Heart right ventricle (tissue), 16 donors: ENCODE measurements at regions not wholly inside any gene's neighbourhood (a gene's known extent, or its start where the extent isn't known, plus 50 kb on each side); places are given as distances from the start of the nearest gene placed in this dataset.

Experiments
- ATAC-seq, 8 donors: fragments of 200-7000 bp; cut with Tn5 transposase; one replicate each; pipeline ENCODE4 v1.9.1; 2020; ENCODE audit warnings: mild to moderate bottlenecking in 8 of 8, moderate library complexity in 8 of 8, moderate number of reproducible peaks in 1 of 8
- DNase-seq, 2 donors: peaks; one replicate each; pipeline ENCODE4 v3.0.0-alpha.2; 2020
- H3K27ac ChIP-seq, 10 donors: fragments of 200-600 bp; sonication (generic) in 2 of 10; one replicate each; pipeline versions ENCODE4 v1.5.0 to v1.8.0; 2020 to 2022; ENCODE audit warnings: mild to moderate bottlenecking in 3 of 10
- H3K27me3 ChIP-seq, 7 donors: fragments of 200-600 bp; one replicate each; pipeline ENCODE4 v1.8.0; 2021 to 2022; ENCODE audit warnings: mild to moderate bottlenecking in 2 of 7
- H3K36me3 ChIP-seq, 9 donors: fragments of 200-600 bp; sonication (generic) in 1 of 9; one replicate each; pipeline versions ENCODE4 v1.5.0 to v1.8.0; 2020 to 2022; ENCODE audit warnings: mild to moderate bottlenecking in 2 of 9
- H3K4me1 ChIP-seq, 9 donors: fragments of 200-600 bp; sonication (generic) in 1 of 9; one replicate each; pipeline versions ENCODE4 v1.5.0 to v1.8.0; 2020 to 2022; ENCODE audit warnings: mild to moderate bottlenecking in 4 of 9
- H3K4me3 ChIP-seq, 10 donors: fragments of 200-600 bp; sonication (generic) in 2 of 10; one replicate each; pipeline versions ENCODE4 v1.5.0 to v1.8.0; 2020 to 2022; ENCODE audit warnings: mild to moderate bottlenecking in 7 of 10, moderate library complexity in 2 of 10
- H3K9me3 ChIP-seq, 11 donors: fragments of 200-600 bp in 10 of 11; sonication (generic) in 2 of 11; one replicate each; pipeline versions ENCODE4 v1.5.0 to v1.8.0; 2013 to 2022; ENCODE audit warnings: mild to moderate bottlenecking in 2 of 11, control low read depth in 1 of 11, moderate library complexity in 1 of 11
- CTCF ChIP-seq, 9 donors: fragments of 200-600 bp; sonication (generic) in 2 of 9; IDR thresholded peaks; one replicate each; pipeline versions ENCODE4 v1.5.0 to v1.8.0; 2021 to 2022; ENCODE audit warnings: antibody characterized with exemption in 9 of 9, mild to moderate bottlenecking in 5 of 9, moderate library complexity in 1 of 9
- WGBS, 2 donors: extraction: QIAGEN DNeasy Blood & Tissue Kit; methylation state at CpG; one replicate each; pipeline ENCODE4 v1.1.7; 2013; ENCODE audit warnings: inconsistent platforms in 1 of 2; 5-methylcytosine and 5-hydroxymethylcytosine counted together
- intact Hi-C, 10 donors: fragments of 100-400 bp; cut with DNase I; formaldehyde crosslinking; loops; one replicate each; pipeline versions ENCODE4 v1.11.1 to v1.14.2; 2022
- donor health status: Arrhythmogenic right ventricular cardiomyopathy.
- donor health status: ischemic (EF 13 %, LVEDD 7.1; RV severe dilation, severe dysfunction).
- donor health status: healthy with polysubstance abuse.
- donor health status: DM: no; HTN: yes; CAD: no.
- donor health status: DM: no; HTN: no; CAD: no.
- donor health status: ischemic (EF 25% LVEDD 6.9; RV normal size, moderate dysfunction).
- donor health status: ischemic (EF 25% LVEDD 5.7; RV mildly dilated, moderate dysfunction).
- donor health status: healthy.
- donor health status: DM: yes; HTN: yes; CAD: no.
- donor health status: Ischemic cardiomyopathy.
- donor health status: ischemic (EF 35%, LVEDD 5.7; RV mildly dilated, moderate dysfunction).
- donor health status: nonischemic (EF 11% LVEDD 7.7; RV severe dilation, severe dysfunction).
- donor health status: DM: yes; HTN: yes; CAD: no.
- donor health status: PGD.
- donor health status: ischemic (EF 29% LVEDD 5.4; RV normal size, mild dysfunction).
- donor health status: nonischemic (EF 23%, LVEDD 6.1; RV moderate dilation, normal function).

GRCh38 chr4:18882468-18882867 lies 860.9 kb upstream of the LCORL start:
- no peak for DNase-seq
- H3K9me3 ChIP-seq = peaks cover 0 to 6% (median 0%) of the 10 kb centered on the region in 11 donors
- H3K27me3 ChIP-seq = no peaks in the 10 kb centered on the region
- H3K27ac ChIP-seq = peak overlapping the region in 1 of 10 donors; percentile 5
- no peak for TF ChIP-seq CTCF (IDR thresholded peaks at IDR 0.05)
- H3K4me3 ChIP-seq = no peak overlapping the region
- intact Hi-C loops = no loop called here
- ATAC-seq = peak in 4 of 8 donors; percentile 49 to 76 (median 50)
- whole genome bisulfite sequencing, 2 donors = 35 to 43% methylated on average over 3 of the region's 3 CpGs
- peaks cover 0 to 12% (median 0%) of the 10 kb centered on the region in 9 donors for H3K4me1 ChIP-seq
- H3K36me3 ChIP-seq = no peaks in the 10 kb centered on the region

DNA sequence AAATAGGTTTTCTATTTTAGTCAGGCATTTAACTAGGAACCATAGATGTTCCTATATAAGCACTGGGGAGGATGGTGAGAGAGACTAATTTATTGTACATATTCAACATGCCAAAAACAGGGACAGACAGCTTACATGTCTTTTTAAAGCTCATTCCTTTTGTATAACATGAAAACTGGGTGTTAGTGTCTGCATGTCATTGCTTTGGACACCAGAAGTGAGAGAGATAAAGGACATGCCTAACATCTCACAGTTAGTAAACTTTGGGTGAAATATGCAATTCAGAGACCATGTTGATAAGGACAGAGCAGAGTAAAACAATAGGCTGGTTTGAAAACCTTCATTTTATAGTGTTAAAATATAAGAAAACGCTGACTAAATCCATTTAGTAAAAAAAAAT lies 860.0 kb upstream of the LCORL start:
- H3K4me1 ChIP-seq = peaks cover 0 to 12% (median 0%) of the 10 kb centered on the region in 9 donors
- H3K27ac ChIP-seq = no peak overlapping the region
- H3K4me3 ChIP-seq = no peak overlapping the region
- no peaks in the 10 kb centered on the region for H3K36me3 ChIP-seq
- no peak for TF ChIP-seq CTCF (IDR thresholded peaks at IDR 0.05)
- intact Hi-C loops = no loop called here
- WGBS, 2 donors = 73 to 76% methylated on average over 1 of the region's 1 CpG
- H3K27me3 ChIP-seq = no peaks in the 10 kb centered on the region
- no peak for ATAC-seq
- no peak for DNase-seq
- H3K9me3 ChIP-seq = peaks cover 0 to 6% (median 0%) of the 10 kb centered on the region in 11 donors

DNA sequence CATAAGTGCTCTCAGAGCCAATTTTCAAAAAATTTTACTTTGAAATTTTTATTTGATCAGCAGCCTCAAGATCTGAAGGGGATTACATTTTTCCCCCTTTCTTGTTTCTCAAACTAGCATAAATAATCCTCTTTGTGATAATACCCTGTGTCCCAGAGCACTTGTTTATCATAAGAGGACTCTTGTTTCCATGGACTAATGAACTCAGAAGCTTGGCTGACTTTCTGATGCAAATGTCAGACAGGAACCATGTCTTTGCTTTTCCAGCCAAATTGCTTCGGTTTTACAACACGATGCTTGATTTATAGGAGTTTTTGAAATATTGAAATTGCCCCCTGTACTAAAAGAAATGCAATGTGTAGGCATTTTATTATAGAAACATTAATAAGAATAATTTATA lies 859.3 kb upstream of the LCORL start:
- peaks cover 0 to 6% (median 0%) of the 10 kb centered on the region in 11 donors for H3K9me3 ChIP-seq
- 21 to 28% methylated on average over 2 of the region's 2 CpGs for WGBS, 2 donors
- H3K27ac ChIP-seq = no peak overlapping the region
- H3K4me1 ChIP-seq = peaks cover 0 to 12% (median 0%) of the 10 kb centered on the region in 9 donors
- no peak for DNase-seq
- H3K36me3 ChIP-seq = no peaks in the 10 kb centered on the region
- no peak overlapping the region for H3K4me3 ChIP-seq
- intact Hi-C loops = no loop called here
- no peak for TF ChIP-seq CTCF (IDR thresholded peaks at IDR 0.05)
- H3K27me3 ChIP-seq = no peaks in the 10 kb centered on the region
- peak in 3 of 8 donors; percentile 65 to 85 (median 67) for ATAC-seq

- no peaks in the 10 kb centered on the region for H3K36me3 ChIP-seq
- TF ChIP-seq CTCF (IDR thresholded peaks at IDR 0.05) = no peak
- intact Hi-C loops = no loop called here
- DNase-seq = no peak
- H3K9me3 ChIP-seq = peaks cover 0 to 20% (median 0%) of the 10 kb centered on the region in 11 donors
- no peak for ATAC-seq
- H3K4me3 ChIP-seq = no peak overlapping the region
- no peaks in the 10 kb centered on the region for H3K27me3 ChIP-seq
- no peak overlapping the region for H3K27ac ChIP-seq
- WGBS, 2 donors = 31 to 41% methylated on average over 1 of the region's 1 CpG
- peaks cover 0 to 12% (median 0%) of the 10 kb centered on the region in 9 donors for H3K4me1 ChIP-seq
These were observed 857.0 kb upstream of the LCORL start for GRCh38 chr4:18878561-18878960.
